ENCODE measurements at regions not wholly inside any gene's neighbourhood (a gene's known extent, or its start where the extent isn't known, plus 50 kb on each side); places are given as distances from the start of the nearest gene placed in this dataset.
"Not testable (repeated sequence)": the region's sequence is repeated elsewhere in the genome, so short reads cannot be mapped to it uniquely, and the experiment has no call there.

- DNase-seq, result no peak
Observed at GRCh38 chr11:25327656-25328055, 830.8 kb downstream of the LUZP2 start.

GRCh38 chr11:25339281-25339680 lies 842.4 kb downstream of the LUZP2 start:
- no peak for DNase-seq

- no peak for DNase-seq
Observed at GRCh38 chr11:25349537-25349936, 852.7 kb downstream of the LUZP2 start.

GRCh38 chr11:25350899-25351803 lies 854.3 kb downstream of the LUZP2 start:
- no peak for DNase-seq

GRCh38 chr11:25357133-25357532 lies 860.3 kb downstream of the LUZP2 start:
- DNase-seq, result no peak

- DNase-seq, result no peak
Observed at GRCh38 chr11:25377466-25377865, 880.6 kb downstream of the LUZP2 start.

- DNase-seq, result no peak
Observed at GRCh38 chr11:25396847-25397246, 900.0 kb downstream of the LUZP2 start.

- DNase-seq, result no peak
Observed at GRCh38 chr11:25408146-25408545, 911.3 kb downstream of the LUZP2 start.

- DNase-seq, result no peak
Observed at GRCh38 chr11:25415793-25416192, 916.1 kb upstream of the ANO3 start.

GRCh38 chr11:25423436-25424199 lies 908.3 kb upstream of the ANO3 start:
- no peak for DNase-seq

GRCh38 chr11:25432376-25432775 lies 899.6 kb upstream of the ANO3 start:
- DNase-seq, result no peak

GRCh38 chr11:25435197-25435596 lies 896.7 kb upstream of the ANO3 start:
- DNase-seq, result no peak

GRCh38 chr11:25436326-25436725 lies 895.6 kb upstream of the ANO3 start:
- no peak for DNase-seq

GRCh38 chr11:25441421-25441820 lies 890.5 kb upstream of the ANO3 start:
- DNase-seq, result no peak

- no peak for DNase-seq
Observed at GRCh38 chr11:25449091-25449490, 882.8 kb upstream of the ANO3 start.

- DNase-seq, result no peak
Observed at GRCh38 chr11:25453471-25453870, 878.5 kb upstream of the ANO3 start.

- no peak for DNase-seq
Observed at GRCh38 chr11:25456211-25456610, 875.7 kb upstream of the ANO3 start.

GRCh38 chr11:25483915-25484635 lies 847.9 kb upstream of the ANO3 start:
- no peak for DNase-seq

- DNase-seq, result no peak
Observed at GRCh38 chr11:25485315-25485714, 846.6 kb upstream of the ANO3 start.

- not testable (repeated sequence) for DNase-seq
Observed at GRCh38 chr11:25486338-25486737, 845.6 kb upstream of the ANO3 start.

- not testable (repeated sequence) for DNase-seq
Observed at GRCh38 chr11:25488176-25488575, 843.8 kb upstream of the ANO3 start.

GRCh38 chr11:25501426-25501825 lies 830.5 kb upstream of the ANO3 start:
- not testable (repeated sequence) for DNase-seq

GRCh38 chr11:25515576-25515975 lies 816.4 kb upstream of the ANO3 start:
- no peak for DNase-seq

Measured in activated CD4-positive, alpha-beta T cell treated with anti-CD3 and anti-CD28 coated beads, Interleukin-10, Interleukin-2, amounts not matched to agents 100 ng/mL and 50 ng/mL, durations not matched to agents 16 hours and 8 hours (primary cell).